ENCODE measurements at regions not wholly inside any gene's neighbourhood (a gene's known extent, or its start where the extent isn't known, plus 50 kb on each side); places are given as distances from the start of the nearest gene placed in this dataset.

- no peak for TF ChIP-seq CTCF (IDR thresholded peaks at IDR 0.05)
- no peak for TF ChIP-seq POLR2AphosphoS5 (IDR thresholded peaks at IDR 0.05; ENCODE audit: low read depth, low read length)
- TF ChIP-seq RCOR1 (IDR thresholded peaks at IDR 0.05; ENCODE audit: low read length): no peak
- TF ChIP-seq USF2 (IDR thresholded peaks at IDR 0.05; ENCODE audit: borderline replicate concordance, low read depth, low read length): no peak
- no peak for TF ChIP-seq EP300 (IDR thresholded peaks at IDR 0.05; ENCODE audit: borderline replicate concordance in 1 of 2, low read depth in 1 of 2, low read length in 1 of 2)
- TF ChIP-seq SMC3 (IDR thresholded peaks at IDR 0.05; ENCODE audit: low read depth, low read length): no peak
- no peak for TF ChIP-seq GABPA (IDR thresholded peaks at IDR 0.05; ENCODE audit: low read depth)
Measured at GRCh38 chr2:123614596-123614995, 410.5 kb upstream of the CNTNAP5 start.

All from SK-N-SH (cell line).